Ectodermal cell (in vitro differentiated cells): ENCODE measurements at regions not wholly inside any gene's neighbourhood (a gene's known extent, or its start where the extent isn't known, plus 50 kb on each side); places are given as distances from the start of the nearest gene placed in this dataset.

Experiments used
- H3K27ac ChIP-seq: 2 replicates; pipeline ENCODE4 v1.7.0; 2013; ENCODE audit warnings: mild to moderate bottlenecking, low read depth, low read length; ENCODE audit not compliant: insufficient read depth, poor library complexity, severe bottlenecking
- H3K27me3 ChIP-seq: 2 replicates; pipeline ENCODE4 v1.7.0; 2013; ENCODE audit warnings: mild to moderate bottlenecking, low read length; ENCODE audit not compliant: insufficient read depth, control insufficient read depth, poor library complexity, severe bottlenecking
- H3K36me3 ChIP-seq: one replicate; pipeline ENCODE4 v1.7.0; 2013; ENCODE audit warnings: low read length; ENCODE audit not compliant: control insufficient read depth, insufficient read depth
- H3K4me1 ChIP-seq: one replicate; pipeline ENCODE4 v1.7.0; 2013; ENCODE audit warnings: low read length; ENCODE audit not compliant: control insufficient read depth, insufficient read depth
- H3K4me3 ChIP-seq: 2 replicates; pipeline ENCODE4 v1.7.0; 2013; ENCODE audit warnings: low read depth, low read length, control low read depth; ENCODE audit not compliant: insufficient read depth
- H3K9me3 ChIP-seq: 2 replicates; pipeline ENCODE4 v1.7.0; 2013; ENCODE audit warnings: mild to moderate bottlenecking, low read length, moderate library complexity; ENCODE audit not compliant: control insufficient read depth
- WGBS, 2 experiments: methylation state at CpG; one replicate each; pipeline ENCODE4 v1.1.7; 2013; ENCODE audit warnings: missing lambda C conversion rate in 2 of 2; 5-methylcytosine and 5-hydroxymethylcytosine counted together

- Histone ChIP-seq H3K4me1 (no peaks in the 10 kb centered on the region), H3K36me3 (no peaks in the 10 kb centered on the region), H3K4me3 (no peak overlapping the region), H3K27me3 (no peaks in the 10 kb centered on the region), H3K27ac (no peak overlapping the region), H3K9me3 (no peaks in the 10 kb centered on the region)
These were observed 385.8 kb upstream of the PCSK5 start for GRCh38 chr9:75504721-75505120.

GRCh38 chr9:75505654-75506053 lies 384.8 kb upstream of the PCSK5 start:
- no peaks in the 10 kb centered on the region for H3K9me3 ChIP-seq
- no peak overlapping the region for H3K27ac ChIP-seq
- no peaks in the 10 kb centered on the region for H3K4me1 ChIP-seq
- H3K27me3 ChIP-seq = no peaks in the 10 kb centered on the region
- H3K4me3 ChIP-seq = no peak overlapping the region
- H3K36me3 ChIP-seq = no peaks in the 10 kb centered on the region

- no peak overlapping the region for H3K27ac ChIP-seq
- no peaks in the 10 kb centered on the region for H3K27me3 ChIP-seq
- H3K4me3 ChIP-seq = no peak overlapping the region
- no peaks in the 10 kb centered on the region for H3K9me3 ChIP-seq
- H3K36me3 ChIP-seq = no peaks in the 10 kb centered on the region
- H3K4me1 ChIP-seq = no peaks in the 10 kb centered on the region
These were observed 361.0 kb upstream of the PCSK5 start for GRCh38 chr9:75529463-75529862.

GRCh38 chr9:75531588-75531987 lies 358.9 kb upstream of the PCSK5 start:
- Histone ChIP-seq H3K27ac (no peak overlapping the region), H3K27me3 (no peaks in the 10 kb centered on the region), H3K4me3 (no peak overlapping the region), H3K36me3 (no peaks in the 10 kb centered on the region), H3K4me1 (no peaks in the 10 kb centered on the region), H3K9me3 (no peaks in the 10 kb centered on the region)
- 94 to 100% methylated on average over 2 of the region's 2 CpGs for WGBS, 2 experiments

- Histone ChIP-seq H3K4me1 (no peaks in the 10 kb centered on the region), H3K27ac (no peak overlapping the region), H3K36me3 (no peaks in the 10 kb centered on the region), H3K4me3 (no peak overlapping the region), H3K27me3 (no peaks in the 10 kb centered on the region), H3K9me3 (no peaks in the 10 kb centered on the region)
- 91 to 99% methylated on average over 3 of the region's 3 CpGs for WGBS, 2 experiments
These were observed 358.0 kb upstream of the PCSK5 start for GRCh38 chr9:75532233-75533050.

- no peak overlapping the region for H3K4me3 ChIP-seq
- H3K36me3 ChIP-seq = no peaks in the 10 kb centered on the region
- H3K27ac ChIP-seq = no peak overlapping the region
- no peaks in the 10 kb centered on the region for H3K4me1 ChIP-seq
- 93% methylated on average over 1 of the region's 1 CpG; no CpG with 5 or more reads in 1 of the 2 experiments for WGBS, 2 experiments
- no peaks in the 10 kb centered on the region for H3K27me3 ChIP-seq
- no peaks in the 10 kb centered on the region for H3K9me3 ChIP-seq
These were observed 350.9 kb upstream of the PCSK5 start for GRCh38 chr9:75539523-75539922.

GRCh38 chr9:75540185-75540584 lies 350.3 kb upstream of the PCSK5 start:
- no peak overlapping the region for H3K27ac ChIP-seq
- 88 to 93% methylated on average over 1 of the region's 1 CpG for WGBS, 2 experiments
- no peak overlapping the region for H3K4me3 ChIP-seq
- no peaks in the 10 kb centered on the region for H3K9me3 ChIP-seq
- H3K27me3 ChIP-seq = no peaks in the 10 kb centered on the region
- H3K36me3 ChIP-seq = no peaks in the 10 kb centered on the region
- no peaks in the 10 kb centered on the region for H3K4me1 ChIP-seq

- WGBS, 2 experiments = 80% methylated on average over 1 of the region's 1 CpG; no CpG with 5 or more reads in 1 of the 2 experiments
- H3K27me3 ChIP-seq = no peaks in the 10 kb centered on the region
- no peaks in the 10 kb centered on the region for H3K9me3 ChIP-seq
- H3K27ac ChIP-seq = no peak overlapping the region
- H3K4me3 ChIP-seq = no peak overlapping the region
- H3K4me1 ChIP-seq = no peaks in the 10 kb centered on the region
- no peaks in the 10 kb centered on the region for H3K36me3 ChIP-seq
These were observed 348.7 kb upstream of the PCSK5 start for GRCh38 chr9:75541734-75542133.

- no peaks in the 10 kb centered on the region for H3K9me3 ChIP-seq
- no peak overlapping the region for H3K27ac ChIP-seq
- no peaks in the 10 kb centered on the region for H3K27me3 ChIP-seq
- no peak overlapping the region for H3K4me3 ChIP-seq
- H3K36me3 ChIP-seq = no peaks in the 10 kb centered on the region
- H3K4me1 ChIP-seq = no peaks in the 10 kb centered on the region
These were observed 345.7 kb upstream of the PCSK5 start for GRCh38 chr9:75544815-75545214.

- 85 to 96% methylated on average over 2 to 3 of the region's 3 CpGs for WGBS, 2 experiments
- no peaks in the 10 kb centered on the region for H3K9me3 ChIP-seq
- H3K27ac ChIP-seq = no peak overlapping the region
- no peak overlapping the region for H3K4me3 ChIP-seq
- H3K36me3 ChIP-seq = no peaks in the 10 kb centered on the region
- H3K27me3 ChIP-seq = no peaks in the 10 kb centered on the region
- H3K4me1 ChIP-seq = no peaks in the 10 kb centered on the region
These were observed 345.2 kb upstream of the PCSK5 start for GRCh38 chr9:75545287-75545686.

GRCh38 chr9:75548871-75549270 lies 341.6 kb upstream of the PCSK5 start:
- no peaks in the 10 kb centered on the region for H3K27me3 ChIP-seq
- no peak overlapping the region for H3K4me3 ChIP-seq
- H3K4me1 ChIP-seq = no peaks in the 10 kb centered on the region
- no peaks in the 10 kb centered on the region for H3K9me3 ChIP-seq
- 88 to 90% methylated on average over 2 of the region's 2 CpGs for WGBS, 2 experiments
- no peaks in the 10 kb centered on the region for H3K36me3 ChIP-seq
- H3K27ac ChIP-seq = no peak overlapping the region
